Dedifferentiated amniotic fluid mesenchymal stem cell (primary cell): ENCODE measurements at regions not wholly inside any gene's neighbourhood (a gene's known extent, or its start where the extent isn't known, plus 50 kb on each side); places are given as distances from the start of the nearest gene placed in this dataset.

ENCODE experiments used
- DNase-seq: peaks from one replicate; pipeline ENCODE4 v3.0.0-alpha.2; 2016; ENCODE audit errors: extremely low spot score

- DNase-seq, result no peak
Measured at GRCh38 chr6:33863723-33864440, 60.1 kb upstream of the MLN start.

GRCh38 chr6:33863084-33863483, 59.3 kb upstream of the MLN start:
- no peak for DNase-seq

- DNase-seq, result no peak
Measured at GRCh38 chr6:33862536-33862935, 58.7 kb upstream of the MLN start.

GRCh38 chr6:33861722-33862121, 57.9 kb upstream of the MLN start:
- no peak for DNase-seq

- no peak for DNase-seq
Measured at GRCh38 chr6:33860706-33861474, 57.1 kb upstream of the MLN start.

- no peak for DNase-seq
Measured at GRCh38 chr6:33860006-33860405, 56.2 kb upstream of the MLN start.

- DNase-seq, result no peak
Measured at GRCh38 chr6:33858804-33859505, 55.2 kb upstream of the MLN start.

GRCh38 chr6:33857932-33858475, 54.2 kb upstream of the MLN start:
- DNase-seq, result no peak

- no peak for DNase-seq
Measured at GRCh38 chr6:33857093-33857931, 53.5 kb upstream of the MLN start.

GRCh38 chr6:33856655-33857054, 52.9 kb upstream of the MLN start:
- no peak for DNase-seq

GRCh38 chr6:33856031-33856590, 52.3 kb upstream of the MLN start:
- DNase-seq, result no peak

- no peak for DNase-seq
Measured at GRCh38 chr6:33854572-33855030, 50.8 kb upstream of the MLN start.

GRCh38 chr6:33853736-33854135, 49.9 kb upstream of the MLN start:
- no peak for DNase-seq
